Fibroblast of lung (primary cell): ENCODE measurements at regions not wholly inside any gene's neighbourhood (a gene's known extent, or its start where the extent isn't known, plus 50 kb on each side); places are given as distances from the start of the nearest gene placed in this dataset.

Experiments used
- CTCF ChIP-seq, 2 donors: IDR thresholded peaks in 1 of 2; conservative IDR thresholded peaks in 1 of 2; 1 replicate in 1 of 2; 2 replicates in 1 of 2; pipeline ENCODE4 v1.5.1; 2011 to 2012; ENCODE audit warnings: low read length in 2 of 2, control low read depth in 1 of 2, inconsistent platforms in 1 of 2, low read depth in 1 of 2, mild to moderate bottlenecking in 1 of 2
- EZH2 ChIP-seq: IDR thresholded peaks from 2 replicates; pipeline ENCODE4 v1.5.1; 2012; ENCODE audit warnings: low read length, control low read depth, mild to moderate bottlenecking; ENCODE audit errors: missing control alignments

- TF ChIP-seq CTCF (conservative IDR thresholded peaks at IDR 0.05 in 1 of 2, IDR thresholded peaks at IDR 0.05 in 1 of 2; ENCODE audit: low read depth in 1 of 2, low read length in 2 of 2) (no peak), EZH2 (no peak)
Measured at GRCh38 chr5:145260670-145261069, 574.5 kb downstream of the PRELID2 start.
